ENCODE measurements at regions not wholly inside any gene's neighbourhood (a gene's known extent, or its start where the extent isn't known, plus 50 kb on each side); places are given as distances from the start of the nearest gene placed in this dataset.

- no peak for DNase-seq
- Mint-ChIP-seq H3K9me3 (peaks cover 0 to 4% (median 0%) of the 10 kb centered on the region in 9 donors), H3K4me1 (peaks cover 0 to 2% (median 0%) of the 10 kb centered on the region in 4 donors), H3K36me3 (no peaks in the 10 kb centered on the region), H3K27me3 (peaks cover 0 to 17% (median 7%) of the 10 kb centered on the region in 5 donors), H3K27ac (no peak overlapping the region), H3K4me3 (no peak overlapping the region)
- no peak for ATAC-seq
- POLR2A ChIA-PET = no interaction called here
Observed at GRCh38 chr2:88824951-88825350, 133.5 kb downstream of the RPIA start.

- POLR2A ChIA-PET = no interaction called here
- DNase-seq (no peak), ATAC-seq (no peak)
- Mint-ChIP-seq H3K36me3 (no peaks in the 10 kb centered on the region), H3K4me3 (no peak overlapping the region), H3K27me3 (peaks cover 2 to 17% (median 8%) of the 10 kb centered on the region in 5 donors), H3K9me3 (peaks cover 0 to 2% (median 0%) of the 10 kb centered on the region in 9 donors), H3K27ac (no peak overlapping the region), H3K4me1 (peaks cover 0 to 2% (median 0%) of the 10 kb centered on the region in 4 donors)
Observed at GRCh38 chr2:88826399-88826798, 134.9 kb downstream of the RPIA start.

- no peak overlapping the region for H3K4me3 Mint-ChIP-seq
- H3K27me3 Mint-ChIP-seq = peaks cover 2 to 17% (median 8%) of the 10 kb centered on the region in 5 donors
- DNase-seq (no peak), ATAC-seq (no peak)
- POLR2A ChIA-PET = no interaction called here
- H3K4me1 Mint-ChIP-seq = peaks cover 0 to 2% (median 0%) of the 10 kb centered on the region in 4 donors
- no peaks in the 10 kb centered on the region for H3K36me3 Mint-ChIP-seq
- no peaks in the 10 kb centered on the region for H3K9me3 Mint-ChIP-seq
- no peak overlapping the region for H3K27ac Mint-ChIP-seq
Observed at GRCh38 chr2:88827821-88828220, 136.3 kb downstream of the RPIA start.

- POLR2A ChIA-PET = no interaction called here
- Mint-ChIP-seq H3K27ac (no peak overlapping the region), H3K27me3 (peaks cover 2 to 17% (median 8%) of the 10 kb centered on the region in 5 donors), H3K4me3 (no peak overlapping the region), H3K4me1 (peaks cover 0 to 2% (median 0%) of the 10 kb centered on the region in 4 donors), H3K9me3 (no peaks in the 10 kb centered on the region), H3K36me3 (no peaks in the 10 kb centered on the region)
- DNase-seq = no peak
- ATAC-seq = no peak
Observed at GRCh38 chr2:88828397-88829137, 137.1 kb downstream of the RPIA start.

GRCh38 chr2:88829607-88830463, 138.4 kb downstream of the RPIA start:
- Mint-ChIP-seq H3K4me1 (peaks cover 0 to 5% (median 0%) of the 10 kb centered on the region in 4 donors), H3K9me3 (no peaks in the 10 kb centered on the region), H3K4me3 (no peak overlapping the region), H3K27me3 (peaks cover 2 to 17% (median 8%) of the 10 kb centered on the region in 5 donors), H3K36me3 (no peaks in the 10 kb centered on the region), H3K27ac (no peak overlapping the region)
- POLR2A ChIA-PET = no interaction called here
- ATAC-seq = no peak
- no peak for DNase-seq

GRCh38 chr2:88831071-88831791, 139.8 kb downstream of the RPIA start:
- DNase-seq = no peak
- Mint-ChIP-seq H3K9me3 (no peaks in the 10 kb centered on the region), H3K4me1 (peaks cover 0 to 5% (median 0%) of the 10 kb centered on the region in 4 donors), H3K4me3 (no peak overlapping the region), H3K36me3 (no peaks in the 10 kb centered on the region), H3K27ac (no peak overlapping the region), H3K27me3 (peaks cover 2 to 14% (median 8%) of the 10 kb centered on the region in 5 donors)
- POLR2A ChIA-PET = interaction anchor here (1.7 kb wide), 1 partner anchor 30 kb away, joined by 7 read pairs; no protein-coding TSS in a partner anchor
- no peak for ATAC-seq

- peaks cover 2 to 14% (median 8%) of the 10 kb centered on the region in 5 donors for H3K27me3 Mint-ChIP-seq
- no peak overlapping the region for H3K4me3 Mint-ChIP-seq
- POLR2A ChIA-PET = interaction anchor here (1.7 kb wide), 1 partner anchor 30 kb away, joined by 7 read pairs; no protein-coding TSS in a partner anchor
- DNase-seq (peak in 2 of 10 donors; percentile 6 to 45), ATAC-seq (no peak)
- peaks cover 0 to 10% (median 0%) of the 10 kb centered on the region in 4 donors for H3K4me1 Mint-ChIP-seq
- H3K9me3 Mint-ChIP-seq = no peaks in the 10 kb centered on the region
- H3K27ac Mint-ChIP-seq = no peak overlapping the region
- H3K36me3 Mint-ChIP-seq = no peaks in the 10 kb centered on the region
Observed at GRCh38 chr2:88831792-88832248, 140.3 kb downstream of the RPIA start.

GRCh38 chr2:88832311-88832991, 141.0 kb downstream of the RPIA start:
- POLR2A ChIA-PET = interaction anchor here (1.7 kb wide), 1 partner anchor 29 kb away, joined by 7 read pairs; no protein-coding TSS in a partner anchor
- Mint-ChIP-seq H3K27ac (peak overlapping the region in 2 of 10 donors; percentile 9 to 47), H3K27me3 (peaks cover 2 to 11% (median 8%) of the 10 kb centered on the region in 5 donors), H3K36me3 (no peaks in the 10 kb centered on the region), H3K4me3 (peak overlapping the region in 1 of 10 donors; percentile 62), H3K9me3 (no peaks in the 10 kb centered on the region), H3K4me1 (peaks cover 0 to 10% (median 0%) of the 10 kb centered on the region in 4 donors)
- no peak for ATAC-seq
- DNase-seq = no peak

- peak overlapping the region in 1 of 10 donors; percentile 62 for H3K4me3 Mint-ChIP-seq
- ATAC-seq (no peak), DNase-seq (no peak)
- peak overlapping the region in 2 of 10 donors; percentile 9 to 47 for H3K27ac Mint-ChIP-seq
- H3K9me3 Mint-ChIP-seq = no peaks in the 10 kb centered on the region
- H3K4me1 Mint-ChIP-seq = peaks cover 0 to 11% (median 0%) of the 10 kb centered on the region in 4 donors
- no peaks in the 10 kb centered on the region for H3K36me3 Mint-ChIP-seq
- H3K27me3 Mint-ChIP-seq = peaks cover 2 to 8% (median 6%) of the 10 kb centered on the region in 5 donors
- POLR2A ChIA-PET = interaction anchor here (1.7 kb wide), 1 partner anchor 29 kb away, joined by 7 read pairs; no protein-coding TSS in a partner anchor
Observed at GRCh38 chr2:88832992-88833389, 141.5 kb downstream of the RPIA start.

- no peaks in the 10 kb centered on the region for H3K9me3 Mint-ChIP-seq
- ATAC-seq (no peak), DNase-seq (no peak)
- H3K4me1 Mint-ChIP-seq = peaks cover 0 to 19% (median 0%) of the 10 kb centered on the region in 4 donors
- peaks cover 2 to 8% (median 3%) of the 10 kb centered on the region in 5 donors for H3K27me3 Mint-ChIP-seq
- H3K36me3 Mint-ChIP-seq = no peaks in the 10 kb centered on the region
- H3K4me3 Mint-ChIP-seq = no peak overlapping the region
- peak overlapping the region in 1 of 10 donors; percentile 60 for H3K27ac Mint-ChIP-seq
- POLR2A ChIA-PET = no interaction called here
Observed at GRCh38 chr2:88834376-88834775, 142.9 kb downstream of the RPIA start.

GRCh38 chr2:88834866-88835265, 143.4 kb downstream of the RPIA start:
- Mint-ChIP-seq H3K27ac (peak overlapping the region in 1 of 10 donors; percentile 60), H3K36me3 (no peaks in the 10 kb centered on the region), H3K27me3 (peaks cover 0 to 8% (median 0%) of the 10 kb centered on the region in 5 donors), H3K4me1 (peaks cover 0 to 20% (median 0%) of the 10 kb centered on the region in 4 donors), H3K4me3 (no peak overlapping the region), H3K9me3 (no peaks in the 10 kb centered on the region)
- DNase-seq = no peak
- no peak for ATAC-seq
- POLR2A ChIA-PET = interaction anchor here (1.0 kb wide), 1 partner anchor 12 kb away, joined by 5 read pairs; no protein-coding TSS in a partner anchor

All from naive thymus-derived CD8-positive, alpha-beta T cell (primary cell).